Ectodermal cell (in vitro differentiated cells): ENCODE measurements at regions not wholly inside any gene's neighbourhood (a gene's known extent, or its start where the extent isn't known, plus 50 kb on each side); places are given as distances from the start of the nearest gene placed in this dataset.

Experiments used
- H3K27ac ChIP-seq: 2 replicates; pipeline ENCODE4 v1.7.0; 2013; ENCODE audit warnings: mild to moderate bottlenecking, low read depth, low read length; ENCODE audit not compliant: insufficient read depth, poor library complexity, severe bottlenecking
- H3K27me3 ChIP-seq: 2 replicates; pipeline ENCODE4 v1.7.0; 2013; ENCODE audit warnings: mild to moderate bottlenecking, low read length; ENCODE audit not compliant: insufficient read depth, control insufficient read depth, poor library complexity, severe bottlenecking
- H3K36me3 ChIP-seq: one replicate; pipeline ENCODE4 v1.7.0; 2013; ENCODE audit warnings: low read length; ENCODE audit not compliant: control insufficient read depth, insufficient read depth
- H3K4me1 ChIP-seq: one replicate; pipeline ENCODE4 v1.7.0; 2013; ENCODE audit warnings: low read length; ENCODE audit not compliant: control insufficient read depth, insufficient read depth
- H3K4me3 ChIP-seq: 2 replicates; pipeline ENCODE4 v1.7.0; 2013; ENCODE audit warnings: low read depth, low read length, control low read depth; ENCODE audit not compliant: insufficient read depth
- H3K9me3 ChIP-seq: 2 replicates; pipeline ENCODE4 v1.7.0; 2013; ENCODE audit warnings: mild to moderate bottlenecking, low read length, moderate library complexity; ENCODE audit not compliant: control insufficient read depth
- WGBS, 2 experiments: methylation state at CpG; one replicate each; pipeline ENCODE4 v1.1.7; 2013; ENCODE audit warnings: missing lambda C conversion rate in 2 of 2; 5-methylcytosine and 5-hydroxymethylcytosine counted together

DNA sequence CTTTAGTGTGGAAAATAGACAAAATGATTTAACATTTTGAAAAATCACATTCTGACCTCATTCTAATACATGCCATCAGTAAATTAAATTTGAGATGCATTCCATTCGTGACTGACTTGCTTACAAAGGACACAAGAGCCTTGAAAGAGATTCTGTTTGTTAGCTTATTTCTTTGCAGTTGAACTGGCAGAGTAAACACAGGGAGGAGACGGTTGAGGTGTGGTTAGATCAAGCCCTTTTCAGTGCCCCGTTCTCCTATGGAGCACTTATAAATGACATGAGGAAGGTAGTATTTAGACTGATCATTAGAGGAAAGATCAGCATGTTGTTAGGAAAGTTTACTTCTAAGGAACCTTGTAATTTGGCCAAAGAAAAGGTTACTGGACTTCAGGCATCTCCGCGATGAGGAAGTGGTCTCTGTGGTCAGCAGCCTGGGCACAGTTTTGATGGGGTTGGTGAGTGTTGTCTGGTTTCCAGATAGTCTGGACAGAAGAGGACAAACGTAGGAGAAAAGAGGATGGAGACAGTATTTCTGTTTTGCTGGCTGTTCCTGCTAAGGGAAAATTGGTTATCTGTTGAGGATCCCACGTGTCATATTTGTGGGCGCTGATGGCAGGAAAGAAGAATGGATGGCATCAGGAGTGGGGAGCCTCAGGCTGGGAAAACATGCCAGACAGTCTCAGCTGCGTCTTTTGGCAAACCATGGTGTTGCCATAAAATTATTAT is 328.9 kb upstream of the TBL1XR1 start:
- Histone ChIP-seq H3K9me3 (no peaks in the 10 kb centered on the region), H3K27ac (no peak overlapping the region)

DNA sequence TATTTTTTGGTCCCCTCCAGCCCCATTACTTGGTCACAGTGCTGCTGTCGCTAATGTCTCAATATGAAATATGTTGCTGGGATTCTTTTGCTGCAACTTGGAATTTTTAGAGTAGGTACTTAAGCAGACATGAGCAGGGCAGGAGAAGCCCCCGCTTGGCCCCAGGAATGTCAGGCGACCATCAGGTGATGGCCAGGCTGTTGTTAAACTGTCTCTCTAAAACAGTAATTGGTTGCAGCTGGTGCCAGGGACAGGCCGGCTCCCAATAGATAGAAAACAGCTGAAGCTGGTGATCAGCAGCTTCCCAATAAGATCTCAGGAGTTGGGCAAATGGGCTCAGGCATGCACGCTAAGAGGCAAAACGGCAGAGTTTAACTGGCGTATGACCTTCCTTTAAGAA is 329.9 kb upstream of the TBL1XR1 start:
- no peaks in the 10 kb centered on the region for H3K9me3 ChIP-seq
- WGBS, 2 experiments, result 94 to 97% methylated on average over 7 of the region's 7 CpGs
- no peaks in the 10 kb centered on the region for H3K4me1 ChIP-seq
- no peaks in the 10 kb centered on the region for H3K36me3 ChIP-seq
- H3K4me3 ChIP-seq, result no peak overlapping the region
- H3K27ac ChIP-seq, result no peak overlapping the region
- no peaks in the 10 kb centered on the region for H3K27me3 ChIP-seq

More for the DNA sequence above, 328.9 kb upstream of the TBL1XR1 start:
- no peaks in the 10 kb centered on the region for H3K36me3 ChIP-seq
- no peaks in the 10 kb centered on the region for H3K4me1 ChIP-seq
- WGBS, 2 experiments, result 90 to 92% methylated on average over 9 of the region's 9 CpGs
- no peaks in the 10 kb centered on the region for H3K27me3 ChIP-seq
- no peak overlapping the region for H3K4me3 ChIP-seq

DNA sequence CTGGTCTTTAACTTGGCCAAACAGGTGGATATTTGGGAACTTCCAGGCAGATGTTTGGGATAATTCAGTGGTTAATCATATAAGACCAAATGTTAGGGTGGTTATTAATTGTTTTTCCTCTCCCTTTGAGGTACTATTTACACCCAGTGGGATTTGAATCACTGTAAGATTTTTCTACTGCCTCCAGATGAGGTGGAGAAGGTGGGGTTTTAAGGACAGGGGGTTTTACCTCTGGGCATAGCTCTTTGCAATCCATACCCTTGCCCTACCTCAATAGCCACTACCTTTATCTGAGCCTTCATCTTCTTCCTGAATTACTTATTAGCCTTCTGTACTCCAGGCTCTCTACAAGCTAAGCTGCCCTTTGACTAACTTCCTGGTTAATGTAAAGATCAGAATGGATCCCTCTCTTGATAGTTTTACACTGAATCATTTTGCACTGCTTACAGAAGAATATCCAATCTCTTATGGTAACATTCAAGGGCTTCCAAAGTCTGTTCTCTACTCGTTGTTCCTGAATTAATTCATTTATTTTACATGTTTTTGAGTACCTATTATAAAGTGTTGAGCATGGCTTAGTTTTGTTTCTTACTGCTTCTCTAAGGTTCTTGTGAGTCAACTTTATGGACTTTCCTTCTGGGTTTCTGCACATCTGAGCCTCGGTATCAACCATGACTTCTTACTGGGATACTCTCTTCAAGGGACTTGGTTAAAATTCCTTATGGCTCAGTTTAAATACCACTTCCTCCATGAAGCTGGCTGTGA is 331.2 kb upstream of the TBL1XR1 start:
- H3K9me3 ChIP-seq, result no peaks in the 10 kb centered on the region
- no peak overlapping the region for H3K27ac ChIP-seq
- no peak overlapping the region for H3K4me3 ChIP-seq
- H3K36me3 ChIP-seq, result no peaks in the 10 kb centered on the region
- WGBS, 2 experiments, result 88 to 93% methylated on average over 2 of the region's 2 CpGs
- H3K4me1 ChIP-seq, result no peaks in the 10 kb centered on the region
- no peaks in the 10 kb centered on the region for H3K27me3 ChIP-seq

DNA sequence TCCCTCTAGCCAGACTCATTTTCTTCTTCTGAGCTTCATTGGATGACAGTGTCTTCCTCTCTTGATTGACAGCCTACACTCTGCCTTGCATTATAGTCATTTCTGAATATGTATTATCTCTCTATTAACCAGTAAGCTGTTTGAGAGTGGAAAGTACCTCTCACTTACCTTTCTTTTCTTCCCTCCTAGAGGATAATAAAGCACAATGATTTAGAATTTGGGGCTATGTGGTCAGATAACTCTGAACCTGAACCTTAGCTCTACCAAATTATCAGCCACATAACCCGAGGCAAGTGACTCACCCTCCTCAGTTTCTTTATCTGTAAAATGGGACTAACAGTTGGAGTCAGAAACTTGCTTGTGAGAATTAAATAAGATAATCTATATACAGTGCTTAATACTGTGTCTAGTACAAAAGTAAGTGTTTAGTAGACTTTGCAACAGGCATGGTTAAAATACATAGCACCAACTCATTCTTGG is 331.8 kb upstream of the TBL1XR1 start:
- Histone ChIP-seq H3K36me3 (no peaks in the 10 kb centered on the region), H3K27me3 (no peaks in the 10 kb centered on the region), H3K4me3 (no peak overlapping the region), H3K27ac (no peak overlapping the region), H3K4me1 (no peaks in the 10 kb centered on the region), H3K9me3 (no peaks in the 10 kb centered on the region)
- 100% methylated on average over 1 of the region's 1 CpG; no CpG with 5 or more reads in 1 of the 2 experiments for WGBS, 2 experiments

DNA sequence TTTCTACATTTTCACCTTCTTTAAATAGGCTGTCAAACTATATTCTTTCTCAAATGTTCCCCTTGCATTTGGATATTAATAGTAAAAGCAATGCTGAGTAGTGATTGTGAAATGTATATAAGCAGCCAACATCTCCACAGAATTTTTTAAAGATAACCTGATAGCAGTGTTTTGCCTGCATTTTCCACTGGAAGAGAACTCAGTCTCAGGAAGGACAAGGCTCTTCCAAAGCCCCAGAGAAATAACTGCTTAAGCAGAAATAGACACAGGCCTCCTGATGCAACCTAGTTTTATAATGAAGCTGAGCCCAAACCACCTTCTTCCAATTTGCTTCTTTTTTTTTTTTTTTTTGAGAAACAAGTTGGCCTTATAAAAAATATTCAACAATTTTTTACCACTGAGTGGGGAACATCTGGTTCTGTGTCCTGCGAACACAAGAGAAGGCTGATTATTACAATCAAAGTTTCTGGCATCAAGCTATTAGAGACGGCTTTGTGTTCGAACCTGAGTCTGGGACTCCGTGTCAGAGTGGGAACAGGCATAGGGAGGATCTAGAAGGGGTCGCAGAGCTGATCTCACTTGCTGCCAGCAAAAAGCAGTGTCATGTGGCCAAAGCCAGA is 332.5 kb upstream of the TBL1XR1 start:
- H3K27me3 ChIP-seq, result no peaks in the 10 kb centered on the region
- H3K9me3 ChIP-seq, result no peaks in the 10 kb centered on the region
- no peak overlapping the region for H3K27ac ChIP-seq
- WGBS, 2 experiments, result 93% methylated on average over 5 of the region's 5 CpGs
- H3K4me3 ChIP-seq, result no peak overlapping the region
- no peaks in the 10 kb centered on the region for H3K4me1 ChIP-seq
- no peaks in the 10 kb centered on the region for H3K36me3 ChIP-seq

DNA sequence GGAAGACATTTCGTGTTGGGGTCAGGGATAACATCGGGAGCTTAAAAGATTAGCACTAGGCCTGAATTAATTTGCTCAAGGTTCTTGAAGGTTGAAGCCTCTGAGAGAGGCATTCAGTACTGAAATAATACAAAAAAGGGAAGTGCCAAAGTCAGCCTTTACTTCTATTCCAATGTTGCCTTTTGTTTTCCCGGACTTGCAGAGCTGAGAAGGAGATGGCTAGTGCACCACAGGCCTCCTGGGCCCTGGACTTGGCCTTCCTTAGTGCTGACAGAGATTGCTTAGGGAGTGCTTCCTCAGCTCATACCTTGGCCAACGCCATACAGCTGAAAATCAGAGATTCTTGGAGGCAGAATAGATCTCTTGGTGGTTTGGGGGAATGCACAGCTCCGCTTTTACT is 333.6 kb upstream of the TBL1XR1 start:
- Histone ChIP-seq H3K27ac (no peak overlapping the region), H3K9me3 (no peaks in the 10 kb centered on the region), H3K36me3 (no peaks in the 10 kb centered on the region), H3K4me3 (no peak overlapping the region), H3K4me1 (no peaks in the 10 kb centered on the region), H3K27me3 (no peaks in the 10 kb centered on the region)
- 85 to 89% methylated on average over 5 of the region's 5 CpGs for WGBS, 2 experiments

DNA sequence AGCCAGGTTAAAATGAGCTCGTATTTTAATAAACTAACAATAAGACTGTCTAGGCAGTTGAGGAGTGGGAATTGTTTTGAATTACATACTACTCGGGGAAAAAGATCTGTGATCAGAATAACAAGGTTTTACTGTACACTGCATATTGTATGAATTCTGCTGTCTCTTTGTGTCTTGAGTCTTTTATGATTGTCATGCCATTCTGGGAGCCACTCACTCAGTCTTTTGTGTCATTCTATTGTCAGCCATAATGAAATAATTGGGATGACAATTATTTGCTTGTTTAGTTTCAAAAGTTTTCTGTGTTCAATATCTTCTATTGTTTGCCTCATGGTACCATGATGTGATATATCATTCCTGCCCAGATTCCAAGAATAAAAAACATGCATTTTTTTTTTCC is 339.6 kb upstream of the TBL1XR1 start:
- WGBS, 2 experiments, result 81 to 95% methylated on average over 2 of the region's 2 CpGs
- Histone ChIP-seq H3K4me3 (no peak overlapping the region), H3K27ac (no peak overlapping the region), H3K27me3 (no peaks in the 10 kb centered on the region), H3K36me3 (no peaks in the 10 kb centered on the region), H3K4me1 (no peaks in the 10 kb centered on the region), H3K9me3 (no peaks in the 10 kb centered on the region)

DNA sequence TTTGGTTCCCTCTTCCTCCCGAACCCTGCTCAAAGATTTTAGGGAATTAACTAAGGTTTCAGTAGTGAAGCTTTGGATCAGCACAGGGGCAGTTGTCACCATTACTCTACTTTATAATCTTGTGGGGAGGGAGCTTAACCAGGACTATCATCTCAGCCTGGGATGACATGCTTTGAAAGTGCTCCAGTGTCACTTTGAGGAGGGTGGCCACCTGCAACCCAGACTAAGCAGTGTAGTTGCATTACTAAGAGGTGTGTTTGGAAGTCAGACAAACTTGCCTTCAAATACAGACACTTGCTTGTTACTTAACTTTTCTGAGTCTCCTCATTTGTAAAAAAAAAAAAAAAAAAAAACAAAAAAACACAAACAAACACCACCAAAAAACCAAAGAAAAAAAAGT is 340.3 kb upstream of the TBL1XR1 start:
- H3K4me3 ChIP-seq, result no peak overlapping the region
- 88 to 100% methylated on average over 1 of the region's 1 CpG for WGBS, 2 experiments
- H3K9me3 ChIP-seq, result no peaks in the 10 kb centered on the region
- no peaks in the 10 kb centered on the region for H3K36me3 ChIP-seq
- no peak overlapping the region for H3K27ac ChIP-seq
- no peaks in the 10 kb centered on the region for H3K4me1 ChIP-seq
- no peaks in the 10 kb centered on the region for H3K27me3 ChIP-seq

DNA sequence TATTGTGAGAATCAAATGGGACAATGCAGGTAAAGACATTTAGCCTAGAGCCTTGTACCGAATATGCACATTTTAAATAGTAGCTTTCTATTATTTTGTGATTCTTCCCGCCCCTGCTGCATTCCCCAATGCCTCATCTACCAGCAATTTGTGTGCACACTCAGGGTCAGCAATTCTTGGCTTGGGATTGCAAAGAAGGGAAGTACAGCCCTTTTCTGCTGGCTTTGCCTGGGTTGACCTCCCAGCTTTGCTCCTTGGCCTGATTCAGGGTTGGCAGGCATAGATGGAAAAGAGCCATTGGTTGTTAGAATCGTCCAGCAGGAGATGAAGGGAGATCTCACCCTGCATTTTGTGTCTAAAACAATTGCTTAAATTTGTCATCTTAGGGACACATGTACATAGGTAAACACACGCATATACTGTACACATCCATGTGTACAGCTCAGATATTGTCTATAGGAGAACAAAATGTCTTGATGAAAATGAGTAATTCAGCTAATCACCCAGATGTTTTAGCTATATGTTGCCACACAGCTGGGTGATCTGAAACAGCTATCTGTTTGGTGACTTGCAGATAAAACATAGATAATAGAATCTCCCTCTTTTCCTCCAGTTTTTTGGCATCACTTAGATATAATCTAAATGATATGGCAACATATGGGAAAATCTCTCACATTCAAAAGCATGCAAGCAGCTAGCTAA is 340.9 kb upstream of the TBL1XR1 start:
- Histone ChIP-seq H3K9me3 (no peaks in the 10 kb centered on the region), H3K36me3 (no peaks in the 10 kb centered on the region), H3K4me3 (no peak overlapping the region), H3K27ac (no peak overlapping the region), H3K4me1 (no peaks in the 10 kb centered on the region), H3K27me3 (no peaks in the 10 kb centered on the region)
- WGBS, 2 experiments, result 54 to 74% methylated on average over 3 to 4 of the region's 4 CpGs
